ENCODE measurements at regions not wholly inside any gene's neighbourhood (a gene's known extent, or its start where the extent isn't known, plus 50 kb on each side); places are given as distances from the start of the nearest gene placed in this dataset.

DNA sequence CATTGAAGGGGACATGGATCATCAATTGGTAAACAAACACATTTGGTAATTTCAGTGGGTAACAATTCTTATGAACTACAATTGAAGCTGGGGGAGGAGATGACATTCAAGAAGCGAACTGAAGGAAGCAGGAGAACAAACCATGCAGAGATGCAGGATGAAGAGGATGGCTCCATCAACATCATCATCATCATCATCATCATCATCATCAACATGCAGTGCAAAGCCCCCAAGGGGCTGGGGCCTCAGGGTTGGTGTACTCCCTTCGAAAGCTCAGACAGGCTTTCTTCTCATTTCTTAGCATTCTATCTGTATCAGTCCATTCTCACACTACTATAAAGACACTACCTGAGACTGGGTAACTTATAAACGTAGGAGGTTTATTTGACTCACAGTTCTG lies 105.8 kb downstream of the DUSP10 start:
- no peak overlapping the region for H3K27ac Mint-ChIP-seq
- no peaks in the 10 kb centered on the region for H3K36me3 Mint-ChIP-seq (ENCODE audit: low read depth)
- H3K9me3 Mint-ChIP-seq: no peaks in the 10 kb centered on the region
- H3K27me3 ChIP-seq (ENCODE audit: control insufficient read depth, insufficient read depth, low read length, poor library complexity, severe bottlenecking): no peaks in the 10 kb centered on the region
- H3K36me3 ChIP-seq (ENCODE audit: control insufficient read depth, insufficient read depth, low read length): no peaks in the 10 kb centered on the region
- WGBS, 2 experiments (ENCODE audit: insufficient coverage in 1 of 2, insufficient read length in 1 of 2): 83 to 89% methylated on average over 1 to 3 of the region's 3 CpGs
- peaks cover 16% of the 10 kb centered on the region for H3K4me1 Mint-ChIP-seq
- H3K4me3 Mint-ChIP-seq: no peak overlapping the region
- H3K9me3 ChIP-seq (ENCODE audit: control insufficient read depth, low read length): peaks cover 4% of the 10 kb centered on the region
- peaks cover 20% of the 10 kb centered on the region for H3K4me1 ChIP-seq (ENCODE audit: control insufficient read depth, insufficient read depth, low read length)
- H3K27me3 Mint-ChIP-seq (ENCODE audit: insufficient read depth): no peaks in the 10 kb centered on the region
- TF ChIP-seq, protein P1, sequence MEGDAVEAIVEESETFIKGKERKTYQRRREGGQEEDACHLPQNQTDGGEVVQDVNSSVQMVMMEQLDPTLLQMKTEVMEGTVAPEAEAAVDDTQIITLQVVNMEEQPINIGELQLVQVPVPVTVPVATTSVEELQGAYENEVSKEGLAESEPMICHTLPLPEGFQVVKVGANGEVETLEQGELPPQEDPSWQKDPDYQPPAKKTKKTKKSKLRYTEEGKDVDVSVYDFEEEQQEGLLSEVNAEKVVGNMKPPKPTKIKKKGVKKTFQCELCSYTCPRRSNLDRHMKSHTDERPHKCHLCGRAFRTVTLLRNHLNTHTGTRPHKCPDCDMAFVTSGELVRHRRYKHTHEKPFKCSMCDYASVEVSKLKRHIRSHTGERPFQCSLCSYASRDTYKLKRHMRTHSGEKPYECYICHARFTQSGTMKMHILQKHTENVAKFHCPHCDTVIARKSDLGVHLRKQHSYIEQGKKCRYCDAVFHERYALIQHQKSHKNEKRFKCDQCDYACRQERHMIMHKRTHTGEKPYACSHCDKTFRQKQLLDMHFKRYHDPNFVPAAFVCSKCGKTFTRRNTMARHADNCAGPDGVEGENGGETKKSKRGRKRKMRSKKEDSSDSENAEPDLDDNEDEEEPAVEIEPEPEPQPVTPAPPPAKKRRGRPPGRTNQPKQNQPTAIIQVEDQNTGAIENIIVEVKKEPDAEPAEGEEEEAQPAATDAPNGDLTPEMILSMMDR (conservative IDR thresholded peaks at IDR 0.05): no peak
- H3K27ac ChIP-seq (ENCODE audit: low read depth, low read length): no peak overlapping the region
- no peak overlapping the region for H3K9ac ChIP-seq (ENCODE audit: extremely low read depth, low read length, poor library complexity, severe bottlenecking)
- no peak for DNase-seq
- no peak overlapping the region for H3K4me3 ChIP-seq (ENCODE audit: low read length)

GRCh38 chr1:221636967-221637366 lies 104.9 kb downstream of the DUSP10 start:
- DNase-seq: no peak
- Mint-ChIP-seq H3K4me3 (no peak overlapping the region), H3K9me3 (no peaks in the 10 kb centered on the region), H3K36me3 (ENCODE audit: low read depth) (no peaks in the 10 kb centered on the region), H3K4me1 (peaks cover 16% of the 10 kb centered on the region), H3K27me3 (ENCODE audit: insufficient read depth) (no peaks in the 10 kb centered on the region), H3K27ac (no peak overlapping the region)
- Histone ChIP-seq H3K27ac (ENCODE audit: low read depth, low read length) (no peak overlapping the region), H3K4me1 (ENCODE audit: control insufficient read depth, insufficient read depth, low read length) (peaks cover 17% of the 10 kb centered on the region), H3K27me3 (ENCODE audit: control insufficient read depth, insufficient read depth, low read length, poor library complexity, severe bottlenecking) (no peaks in the 10 kb centered on the region), H3K9ac (ENCODE audit: extremely low read depth, low read length, poor library complexity, severe bottlenecking) (no peak overlapping the region), H3K9me3 (ENCODE audit: control insufficient read depth, low read length) (peaks cover 4% of the 10 kb centered on the region), H3K36me3 (ENCODE audit: control insufficient read depth, insufficient read depth, low read length) (no peaks in the 10 kb centered on the region), H3K4me3 (ENCODE audit: low read length) (no peak overlapping the region)
- TF ChIP-seq, protein P1 (conservative IDR thresholded peaks at IDR 0.05): no peak
- WGBS, 2 experiments (ENCODE audit: insufficient coverage in 1 of 2, insufficient read length in 1 of 2): 94 to 98% methylated on average over 2 to 3 of the region's 3 CpGs

GRCh38 chr1:221637641-221638041 lies 104.2 kb downstream of the DUSP10 start:
- H3K9ac ChIP-seq (ENCODE audit: extremely low read depth, low read length, poor library complexity, severe bottlenecking): no peak overlapping the region
- Mint-ChIP-seq H3K4me3 (no peak overlapping the region), H3K36me3 (ENCODE audit: low read depth) (no peaks in the 10 kb centered on the region), H3K9me3 (no peaks in the 10 kb centered on the region), H3K27ac (no peak overlapping the region), H3K27me3 (ENCODE audit: insufficient read depth) (no peaks in the 10 kb centered on the region), H3K4me1 (peaks cover 16% of the 10 kb centered on the region)
- no peaks in the 10 kb centered on the region for H3K36me3 ChIP-seq (ENCODE audit: control insufficient read depth, insufficient read depth, low read length)
- H3K27me3 ChIP-seq (ENCODE audit: control insufficient read depth, insufficient read depth, low read length, poor library complexity, severe bottlenecking): no peaks in the 10 kb centered on the region
- DNase-seq: no peak
- H3K9me3 ChIP-seq (ENCODE audit: control insufficient read depth, low read length): peaks cover 4% of the 10 kb centered on the region
- TF ChIP-seq, protein P1 (conservative IDR thresholded peaks at IDR 0.05): peak; percentile 15
- WGBS, 2 experiments (ENCODE audit: insufficient coverage in 1 of 2, insufficient read length in 1 of 2): 86% methylated on average over 2 of the region's 2 CpGs; no CpG with 5 or more reads in 1 of the 2 experiments
- H3K27ac ChIP-seq (ENCODE audit: low read depth, low read length): no peak overlapping the region
- no peak overlapping the region for H3K4me3 ChIP-seq (ENCODE audit: low read length)
- H3K4me1 ChIP-seq (ENCODE audit: control insufficient read depth, insufficient read depth, low read length): peaks cover 15% of the 10 kb centered on the region
